Kasumi-1 (cell line): ENCODE measurements at regions not wholly inside any gene's neighbourhood (a gene's known extent, or its start where the extent isn't known, plus 50 kb on each side); places are given as distances from the start of the nearest gene placed in this dataset.
"Not testable (repeated sequence)": the region's sequence is repeated elsewhere in the genome, so short reads cannot be mapped to it uniquely, and the experiment has no call there.

Experiments
- DNase-seq, 2 experiments: peaks; one replicate each; lab custom pipeline; 2025; lab: John Stamatoyannopoulos, UW

DNA sequence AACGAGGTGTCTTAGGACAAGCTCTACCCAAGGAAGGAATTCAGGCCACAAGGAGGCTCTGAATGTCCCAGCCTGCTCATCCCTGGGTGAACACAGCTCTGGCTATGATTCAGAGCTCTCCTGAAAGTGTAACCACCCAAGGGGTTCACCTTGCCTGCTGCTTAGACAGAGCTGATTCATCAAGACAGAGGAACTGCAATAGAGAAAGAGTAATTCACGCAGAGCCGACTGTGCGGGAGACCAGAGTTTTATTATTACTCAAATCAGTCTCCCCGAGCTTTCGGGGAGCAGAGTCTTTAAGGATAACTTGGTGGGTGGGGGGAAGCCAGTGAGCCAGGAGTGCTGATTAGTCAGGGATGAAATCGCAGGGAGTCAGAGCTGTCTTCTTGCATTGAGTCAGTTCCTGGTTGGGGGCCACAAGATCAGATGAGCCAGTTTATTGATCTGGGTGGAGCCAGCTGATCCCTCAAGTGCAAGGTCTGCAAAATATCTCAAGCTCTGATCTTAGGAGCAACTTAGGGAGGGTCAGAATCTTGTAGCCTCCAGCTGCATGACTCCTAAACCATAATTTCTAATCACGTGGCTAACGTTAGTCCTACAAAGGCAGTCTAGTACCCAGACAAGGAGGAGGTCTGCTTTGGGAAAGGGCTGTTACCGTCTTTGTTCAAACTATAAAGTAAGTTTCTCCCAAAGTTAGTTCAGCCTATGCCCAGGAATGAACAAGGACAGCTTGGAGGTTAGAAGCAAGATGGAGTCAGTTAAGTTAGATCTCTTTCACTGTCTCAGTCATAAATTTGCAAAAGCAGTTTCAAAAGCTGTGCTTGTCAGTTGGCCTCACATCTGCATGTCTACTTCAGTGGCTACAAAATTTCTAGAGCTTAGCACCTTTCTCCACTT is 123.4 kb upstream of the DAPK1 start:
- DNase-seq, result not testable (repeated sequence)

DNA sequence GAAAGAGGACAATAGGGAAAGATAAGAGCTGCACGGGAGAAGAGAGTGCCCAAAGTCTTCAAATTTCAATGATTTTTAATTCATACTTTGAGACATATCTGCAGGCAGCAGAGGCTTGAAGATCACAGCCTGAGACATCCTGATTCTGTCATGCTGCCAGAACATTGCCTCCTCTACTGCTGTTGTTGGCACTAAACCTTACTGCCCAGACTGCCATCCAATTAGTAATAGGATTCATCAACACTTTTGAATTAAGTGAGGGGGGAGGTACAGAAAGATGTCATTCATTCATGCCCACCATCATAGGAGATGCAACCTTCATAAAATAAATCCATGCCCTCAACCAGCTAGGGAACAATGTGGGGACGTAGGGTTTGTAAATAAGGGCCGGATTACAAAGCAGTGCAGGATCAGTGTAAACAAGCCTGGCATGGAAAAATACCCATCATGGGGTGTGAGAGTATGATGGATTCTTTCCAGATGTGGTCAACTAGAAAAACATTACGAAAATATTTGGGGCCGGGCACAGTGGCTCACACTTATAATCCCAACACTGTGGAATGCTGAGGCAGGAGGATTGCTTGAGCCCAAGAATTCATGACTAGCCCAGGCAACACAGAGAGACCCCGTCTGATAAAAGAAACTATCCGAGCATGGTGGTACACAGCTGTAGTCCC is 122.1 kb upstream of the DAPK1 start:
- no peak for DNase-seq

DNA sequence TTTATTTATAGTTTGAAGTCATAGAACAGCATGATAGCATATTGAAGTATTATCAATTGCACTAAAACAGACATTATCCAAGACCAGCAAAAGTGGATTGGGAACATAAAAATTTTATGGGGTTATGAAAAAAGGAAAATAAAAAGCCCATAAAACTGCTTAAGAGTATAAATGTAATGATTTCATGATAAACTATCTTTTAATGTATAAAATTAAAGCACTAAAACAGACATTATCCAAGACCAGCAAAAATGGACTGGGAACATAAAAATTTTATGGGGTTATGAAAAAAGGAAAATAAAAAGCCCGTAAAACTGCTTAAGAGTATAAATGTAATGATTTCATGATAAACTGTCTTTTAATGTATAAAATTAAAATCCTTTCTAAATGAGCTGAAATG is 119.0 kb upstream of the DAPK1 start:
- DNase-seq, result no peak

DNA sequence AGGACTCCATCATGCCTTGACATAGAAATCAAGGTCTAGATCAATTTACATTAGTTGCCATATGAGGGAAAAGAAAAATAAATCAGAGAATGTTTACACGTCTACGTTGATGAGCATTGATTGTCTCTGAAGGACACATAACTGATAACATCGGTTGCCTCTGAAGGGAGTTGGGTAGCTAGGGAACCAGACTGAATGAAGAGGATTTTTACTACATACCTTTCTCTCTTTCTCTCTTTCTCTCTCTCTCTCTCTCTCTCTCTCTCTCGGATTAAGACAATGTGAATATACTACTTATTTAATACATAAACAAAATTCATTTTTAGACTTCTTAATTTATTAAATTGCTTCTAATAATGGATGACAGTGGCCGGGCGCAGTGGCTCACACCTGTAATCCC is 118.4 kb upstream of the DAPK1 start:
- no peak for DNase-seq

DNA sequence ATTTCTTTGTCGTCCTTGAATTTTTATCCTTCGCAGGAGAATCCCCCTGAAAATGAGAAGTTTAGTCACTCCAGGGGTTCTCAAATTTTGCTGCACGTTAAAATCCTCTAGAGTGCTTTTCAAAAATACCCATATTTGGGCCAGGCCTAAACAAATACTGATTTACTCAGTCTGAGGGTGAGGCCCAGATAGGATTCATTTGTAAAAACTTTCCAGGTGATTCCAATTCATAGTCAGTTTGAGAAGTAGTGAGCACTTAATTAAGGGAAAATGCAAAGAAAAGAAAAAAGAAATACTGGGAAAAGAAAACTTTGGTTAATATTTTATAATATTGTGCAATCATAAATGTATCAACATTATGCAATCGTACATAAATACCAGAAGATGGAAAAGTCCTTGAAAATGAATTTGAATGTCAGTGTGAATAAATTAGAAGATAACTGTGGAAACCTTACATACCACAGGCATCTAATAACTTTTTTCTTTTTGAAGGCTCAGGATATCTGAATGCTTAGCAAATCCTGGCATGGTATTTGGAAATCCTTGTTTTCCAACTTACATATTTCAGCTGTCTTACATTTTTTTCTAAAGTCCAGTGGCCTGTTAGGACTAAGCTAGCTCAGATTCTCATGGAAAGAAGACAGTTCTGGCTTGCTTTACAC is 116.5 kb upstream of the DAPK1 start:
- DNase-seq, result no peak

DNA sequence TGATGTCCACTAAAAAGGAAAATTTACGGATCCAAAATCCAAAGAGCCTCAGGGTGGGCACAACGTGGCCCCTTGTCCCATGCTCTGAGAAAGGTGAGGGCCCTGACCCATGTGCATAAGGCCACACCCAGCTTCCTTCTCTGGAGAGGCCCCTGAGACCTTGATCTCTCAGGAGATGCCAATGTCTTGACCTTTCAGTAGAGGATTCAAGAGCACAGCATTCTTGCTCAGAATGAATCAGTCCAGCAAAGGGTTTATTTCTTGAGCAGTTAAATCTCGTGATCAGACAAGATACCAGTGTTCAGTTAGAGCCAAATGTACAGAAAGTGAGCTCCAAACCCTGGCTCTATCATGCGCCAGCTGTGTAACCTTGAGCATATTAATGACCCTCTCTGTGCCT is 115.9 kb upstream of the DAPK1 start:
- no peak for DNase-seq

DNA sequence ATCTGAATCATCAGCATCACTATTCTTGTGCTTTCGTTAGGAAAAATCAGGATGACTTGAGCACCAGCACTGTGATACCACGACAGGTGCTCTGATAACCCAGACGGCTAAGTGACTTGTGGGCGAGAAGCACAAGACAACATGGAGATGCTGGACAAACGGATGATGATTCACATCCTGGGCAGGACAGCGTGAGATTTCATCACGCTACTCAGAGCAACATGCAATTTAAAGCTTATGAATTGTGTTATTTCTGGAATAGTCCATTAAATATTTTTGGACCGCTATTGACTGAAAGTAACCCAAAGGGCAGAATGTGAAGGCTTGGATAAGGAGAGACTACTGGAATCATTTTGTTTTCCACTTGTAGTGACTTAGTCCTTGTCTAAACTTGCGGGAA is 114.8 kb upstream of the DAPK1 start:
- DNase-seq, result no peak

DNA sequence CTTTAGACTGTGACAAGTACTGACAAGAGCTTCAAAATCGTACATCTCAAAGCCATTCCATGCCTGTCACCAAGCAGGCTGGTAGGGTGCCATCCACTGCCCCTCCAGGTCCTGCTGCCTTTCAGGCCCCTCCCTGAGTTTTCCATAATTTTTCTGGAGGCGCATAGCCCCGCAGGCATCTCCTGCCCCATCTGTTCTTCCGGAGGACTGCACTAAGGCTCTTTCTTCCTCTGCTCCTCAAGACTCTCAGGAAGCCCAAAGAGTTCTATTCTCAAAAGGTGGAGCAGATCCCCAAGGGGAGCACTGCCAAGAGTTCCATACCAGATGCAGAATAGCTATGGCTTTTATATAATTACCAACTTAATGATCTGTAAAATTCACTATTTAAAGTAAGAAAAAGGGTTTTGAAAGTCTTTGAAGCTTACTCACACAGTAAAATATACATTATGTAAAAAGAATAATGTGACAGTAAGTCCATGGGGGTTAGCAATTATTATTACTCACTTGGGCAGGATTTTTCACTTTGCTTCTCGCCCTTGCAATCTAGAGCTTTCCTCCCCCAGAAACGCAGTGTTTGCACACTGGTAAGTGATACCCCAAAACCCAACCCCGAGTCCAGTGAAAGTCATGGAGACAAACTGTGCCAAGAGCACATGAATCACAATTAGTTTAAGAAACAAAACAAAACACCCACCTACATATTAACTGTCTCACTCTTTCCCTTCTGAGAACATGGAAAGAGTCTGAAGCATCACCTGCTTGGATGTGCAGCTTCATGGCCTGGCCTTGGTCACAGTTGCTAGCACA is 114.1 kb upstream of the DAPK1 start:
- DNase-seq, result no peak

DNA sequence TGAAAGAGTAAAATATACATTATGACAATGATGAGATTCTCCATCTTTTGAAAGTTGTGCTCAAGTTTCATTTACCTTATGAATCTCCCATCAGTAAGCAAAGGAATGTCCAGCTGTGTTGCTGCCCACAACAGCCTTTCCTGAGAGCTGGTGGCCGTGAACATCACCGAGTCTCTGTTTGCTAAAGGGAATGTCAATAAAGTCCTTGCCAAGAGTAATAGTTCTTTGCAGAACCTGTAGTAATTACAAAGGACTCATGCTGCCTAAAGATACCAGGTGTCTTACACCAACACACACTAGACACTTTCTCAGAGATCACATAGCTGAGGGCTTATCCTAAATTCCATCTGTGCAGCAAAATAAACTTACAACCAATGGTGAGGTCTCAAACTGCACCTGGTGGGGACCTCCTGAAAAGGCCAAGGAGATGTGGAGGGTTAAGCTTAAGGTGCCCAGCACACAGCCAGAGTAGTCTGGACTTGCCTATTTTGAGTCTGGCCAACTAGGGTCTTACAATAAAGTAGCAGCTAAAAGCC is 111.1 kb upstream of the DAPK1 start:
- no peak for DNase-seq

DNA sequence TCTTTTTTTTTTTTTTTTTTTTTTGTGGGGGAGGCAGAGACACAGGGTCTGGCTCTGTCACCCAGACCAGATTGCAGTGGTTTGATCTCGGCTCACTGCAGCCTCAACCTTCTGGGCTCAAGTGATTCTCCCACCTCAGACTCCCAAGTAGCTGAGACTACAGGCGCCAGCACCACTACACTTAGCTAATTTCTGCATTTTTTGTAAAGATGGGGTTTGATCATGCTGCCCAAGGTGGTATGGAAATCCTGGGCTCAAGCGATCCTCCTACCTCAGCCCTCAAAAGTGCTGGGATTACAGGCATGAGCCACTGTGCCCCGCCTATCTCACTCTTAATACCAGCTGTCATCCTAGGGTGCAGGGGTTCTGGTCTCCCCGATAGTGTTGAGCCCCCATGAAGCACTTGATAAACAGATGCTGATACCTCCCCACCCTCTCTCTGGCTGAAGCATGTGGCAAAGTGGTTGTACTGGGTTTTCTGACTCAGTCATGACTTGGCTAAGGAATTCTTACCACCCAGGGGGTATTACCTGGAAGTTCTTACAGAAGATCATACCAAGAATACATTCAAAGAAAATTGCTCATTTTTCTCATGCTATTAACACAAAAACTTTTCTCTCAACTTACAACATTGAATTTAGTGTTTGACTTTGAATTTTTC is 110.2 kb upstream of the DAPK1 start:
- no peak for DNase-seq

DNA sequence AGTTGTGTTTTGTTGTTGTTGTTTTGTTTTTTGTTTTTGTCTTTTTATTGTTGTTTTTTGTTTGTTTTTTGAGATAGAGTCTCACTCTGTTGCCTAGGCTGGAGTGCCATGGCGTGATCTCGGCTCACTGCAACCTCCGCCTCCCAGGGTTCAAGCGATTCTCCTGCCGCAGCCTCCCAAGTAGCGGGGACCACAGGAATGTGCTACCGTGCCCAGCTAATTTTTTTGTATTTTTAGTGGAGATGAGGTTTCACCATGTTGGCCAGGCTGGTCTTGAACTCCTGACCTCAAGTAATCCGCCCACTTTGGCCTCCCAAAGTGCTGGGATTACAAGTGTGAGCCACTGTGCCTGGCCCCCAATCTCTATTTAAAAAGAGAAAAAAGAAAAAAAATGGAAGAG is 109.0 kb upstream of the DAPK1 start:
- DNase-seq, result not testable (repeated sequence)

DNA sequence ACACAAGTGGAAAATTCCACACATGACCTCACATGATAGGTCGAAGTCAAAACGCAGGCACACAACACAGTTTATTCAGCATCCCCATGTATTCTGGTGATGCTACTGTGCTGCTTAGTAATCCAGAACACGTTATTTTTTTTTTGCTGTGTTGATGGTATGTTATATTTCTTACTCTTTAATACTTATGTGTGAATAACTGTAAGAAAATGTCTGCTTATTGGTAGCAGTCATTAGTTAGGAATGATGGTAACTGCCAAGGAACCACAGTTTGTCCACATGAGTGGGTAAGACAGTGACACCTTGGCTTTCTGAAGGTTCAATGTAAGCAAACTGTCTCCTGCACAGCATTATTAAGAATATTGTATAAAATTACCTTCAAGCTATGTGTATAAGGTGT is 107.7 kb upstream of the DAPK1 start:
- DNase-seq, result no peak

DNA sequence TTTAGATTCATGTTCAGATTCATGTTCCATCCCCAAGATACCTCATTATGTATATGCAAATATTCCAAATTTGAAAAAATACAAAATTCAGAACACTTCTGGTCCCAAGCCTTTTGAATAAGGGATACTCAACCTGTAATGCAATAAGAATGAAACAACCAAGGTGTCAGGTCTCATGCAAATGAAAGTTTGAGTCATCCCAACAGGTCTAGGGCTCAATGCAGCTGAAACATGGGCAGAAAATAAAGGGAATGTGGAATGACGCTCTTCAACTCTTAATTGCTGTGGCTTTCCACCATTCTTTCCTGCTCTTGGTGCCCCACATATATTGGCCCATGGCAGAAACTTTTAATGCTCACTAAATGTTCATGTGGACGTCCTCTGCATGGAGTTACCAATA is 107.3 kb upstream of the DAPK1 start:
- no peak for DNase-seq

DNA sequence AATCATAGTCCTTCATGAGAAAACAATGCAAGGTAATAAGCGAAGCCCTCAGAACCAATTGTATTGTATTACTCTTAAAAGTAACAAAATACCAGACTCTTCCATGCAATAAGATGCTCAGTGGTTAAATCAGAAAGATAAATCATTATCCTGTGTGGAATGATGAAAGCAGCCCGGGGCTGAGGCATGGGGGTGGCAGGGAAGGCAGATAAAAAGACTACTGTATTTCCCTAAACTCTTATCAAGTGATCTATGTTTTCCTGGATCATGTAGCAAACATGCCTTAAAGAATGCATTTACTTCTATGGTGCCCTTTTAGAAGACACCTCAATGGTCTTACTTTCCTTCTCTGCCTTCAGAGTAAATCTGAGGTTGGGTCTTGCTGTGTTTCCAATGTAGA is 105.6 kb upstream of the DAPK1 start:
- no peak for DNase-seq

DNA sequence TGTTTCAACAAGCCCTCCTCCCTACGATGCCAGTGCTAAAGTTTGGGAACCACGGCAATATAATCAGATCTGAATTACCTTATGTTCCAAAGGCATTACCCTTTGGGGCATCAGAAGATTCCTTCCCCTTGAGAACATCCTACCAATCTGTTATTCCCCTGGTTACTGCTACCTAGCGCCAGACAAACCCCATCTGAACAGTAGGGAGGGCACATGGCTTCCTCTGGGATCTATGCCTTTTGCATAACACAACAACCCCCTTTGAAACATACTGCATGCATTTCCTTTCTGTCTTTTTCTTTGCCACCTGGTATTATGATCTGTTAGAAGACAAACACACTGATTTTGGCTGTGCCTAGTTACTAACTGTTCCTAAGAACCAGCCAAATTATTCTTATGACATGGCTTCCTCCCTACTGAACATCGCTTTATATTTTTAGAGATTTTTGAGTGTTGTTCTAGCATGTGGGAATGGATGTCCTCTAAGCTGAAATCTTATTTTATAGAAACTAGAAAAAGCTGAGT is 103.9 kb upstream of the DAPK1 start:
- no peak for DNase-seq

DNA sequence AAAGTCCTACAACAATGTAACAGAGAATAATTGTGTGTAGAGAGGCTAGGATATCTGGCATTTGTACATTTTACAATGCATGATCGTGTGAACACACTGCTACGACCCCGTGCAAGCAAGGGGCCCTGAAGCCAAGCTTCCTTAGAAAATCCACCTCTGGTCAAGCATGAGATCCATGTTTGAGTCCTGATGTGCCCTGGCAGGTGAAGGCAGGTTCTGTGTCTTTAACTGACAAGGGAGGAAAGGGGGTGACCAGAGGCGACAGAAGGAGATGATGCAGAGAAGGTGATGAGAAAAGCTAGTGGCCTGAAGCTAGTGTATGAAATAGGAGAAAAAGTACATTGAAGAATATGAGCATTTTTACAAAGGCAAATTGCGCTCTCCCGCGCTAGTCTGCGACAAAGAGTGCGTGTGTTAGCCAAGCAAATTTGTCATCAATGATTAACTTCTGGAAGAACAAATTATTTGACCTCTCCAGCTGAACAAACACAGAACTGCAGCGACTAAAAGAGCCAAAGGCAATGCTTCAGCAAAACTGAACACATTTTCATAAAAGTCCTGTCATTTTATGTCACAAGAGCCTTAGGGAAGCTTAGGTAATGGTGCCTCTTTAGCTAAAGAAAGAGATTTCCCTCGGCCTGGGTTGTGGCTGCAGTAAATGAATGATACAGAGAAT is 101.7 kb upstream of the DAPK1 start:
- DNase-seq, result no peak

DNA sequence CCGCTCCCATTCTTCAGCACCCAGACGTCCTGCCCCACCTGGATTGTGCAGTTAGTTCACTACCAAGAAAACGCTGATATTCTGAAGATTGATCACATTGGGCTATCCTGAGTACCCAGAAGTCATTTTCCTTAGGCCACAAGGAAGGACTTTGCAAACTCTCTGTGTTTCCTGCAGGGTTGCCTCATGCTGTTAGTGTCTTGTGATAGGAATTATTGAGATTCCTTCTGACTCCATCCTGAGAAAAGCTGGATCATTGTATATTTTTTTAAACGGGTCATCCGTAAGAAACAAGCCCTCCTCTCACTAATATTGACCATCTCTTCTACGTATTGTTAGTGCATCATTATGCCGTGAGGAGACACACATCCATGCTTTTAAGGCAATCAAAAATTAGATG is 96.0 kb upstream of the DAPK1 start:
- DNase-seq, result no peak

DNA sequence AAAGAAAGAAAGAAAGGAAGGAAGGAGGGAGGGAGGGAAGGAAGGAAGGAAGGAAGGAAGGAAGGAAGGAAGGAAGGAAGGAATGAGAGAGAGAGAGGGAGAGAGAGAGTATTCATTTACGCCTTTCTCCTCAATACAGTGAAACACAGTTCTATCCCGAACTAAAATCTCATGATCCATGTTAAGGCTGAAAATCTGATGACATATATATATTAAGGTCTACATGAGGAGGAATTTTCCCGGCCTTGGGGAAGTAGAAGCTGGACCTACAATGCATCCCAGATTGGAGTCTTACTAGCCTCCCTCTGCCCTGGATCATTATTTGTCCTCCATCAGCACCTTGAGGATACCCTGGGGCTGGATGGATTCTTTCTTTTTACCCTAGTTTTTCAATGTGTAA is 95.1 kb upstream of the DAPK1 start:
- DNase-seq, result no peak

DNA sequence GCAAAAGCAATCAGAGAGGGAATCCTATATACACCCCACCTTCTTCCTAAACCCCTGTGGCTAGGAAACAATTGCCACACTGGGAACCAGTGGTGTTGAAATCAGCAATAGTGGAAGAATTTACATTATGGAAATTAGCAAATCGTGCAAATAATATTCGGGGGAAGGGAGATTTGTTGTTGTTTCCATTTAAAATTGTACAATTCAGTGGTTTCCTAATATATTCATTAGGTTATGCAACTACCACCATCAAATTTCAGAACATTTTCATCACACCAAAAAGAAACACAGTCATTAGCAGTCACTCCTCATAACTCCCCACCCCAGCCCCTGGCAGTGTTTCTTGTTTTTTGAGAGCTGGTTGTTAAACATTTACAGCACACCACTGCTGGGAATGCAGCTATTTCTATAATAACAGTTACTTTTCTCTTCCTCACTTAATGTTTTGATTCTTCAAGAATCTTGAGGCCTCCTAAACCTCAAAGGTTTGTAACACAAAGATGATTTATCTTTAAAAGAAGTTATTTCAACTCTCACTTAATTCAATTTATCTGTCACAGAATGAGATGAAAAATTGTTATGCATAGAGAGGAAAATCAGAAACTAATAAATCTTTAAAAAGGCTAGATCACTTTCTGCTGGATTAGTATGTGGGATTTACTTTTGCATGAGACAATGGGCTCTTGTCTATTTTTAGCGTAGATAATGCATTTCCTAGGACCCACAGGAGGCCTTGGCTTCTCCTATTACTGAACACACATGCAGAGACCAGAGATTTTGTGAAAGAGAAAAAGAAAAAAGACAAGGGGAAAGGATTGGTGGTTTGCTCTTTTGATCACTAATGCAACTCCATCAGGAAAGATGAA is 91.8 kb upstream of the DAPK1 start:
- DNase-seq, result no peak
